LHCN-M2 (cell line): ENCODE measurements at regions not wholly inside any gene's neighbourhood (a gene's known extent, or its start where the extent isn't known, plus 50 kb on each side); places are given as distances from the start of the nearest gene placed in this dataset.
"Not testable (repeated sequence)": the region's sequence is repeated elsewhere in the genome, so short reads cannot be mapped to it uniquely, and the experiment has no call there.

Experiments used
- DNase-seq: peaks from one replicate; pipeline ENCODE4 v3.0.0-alpha.2; 2012; ENCODE audit warnings: low read depth

DNA sequence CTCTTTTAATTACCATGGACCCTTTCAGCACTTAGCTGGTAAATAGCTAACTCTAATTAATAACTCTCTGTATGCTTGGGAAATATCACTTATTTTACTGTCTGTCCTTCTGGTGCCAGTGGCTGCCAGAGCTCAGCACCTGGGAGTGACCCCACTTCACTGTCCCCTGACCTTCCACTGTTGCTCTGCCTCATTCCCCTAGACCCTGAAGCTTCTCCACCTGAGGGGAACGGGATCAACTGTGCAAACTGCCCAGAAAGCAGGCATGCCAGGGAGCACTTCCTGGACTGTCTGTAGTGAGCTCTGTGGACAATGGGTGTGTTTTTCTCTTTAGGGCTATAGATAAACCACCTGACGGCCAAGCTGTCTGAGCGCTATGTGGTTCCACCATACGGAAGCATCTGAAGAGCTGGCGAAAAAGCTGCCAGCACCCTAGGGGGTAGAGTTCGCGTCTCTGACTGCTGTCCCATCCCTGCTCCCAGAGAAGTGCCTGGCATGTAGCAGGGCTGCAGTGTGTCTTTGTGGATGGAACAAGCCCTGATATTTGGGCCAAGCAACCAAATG is 106.3 kb upstream of the FOXA2 start:
- DNase-seq = no peak

DNA sequence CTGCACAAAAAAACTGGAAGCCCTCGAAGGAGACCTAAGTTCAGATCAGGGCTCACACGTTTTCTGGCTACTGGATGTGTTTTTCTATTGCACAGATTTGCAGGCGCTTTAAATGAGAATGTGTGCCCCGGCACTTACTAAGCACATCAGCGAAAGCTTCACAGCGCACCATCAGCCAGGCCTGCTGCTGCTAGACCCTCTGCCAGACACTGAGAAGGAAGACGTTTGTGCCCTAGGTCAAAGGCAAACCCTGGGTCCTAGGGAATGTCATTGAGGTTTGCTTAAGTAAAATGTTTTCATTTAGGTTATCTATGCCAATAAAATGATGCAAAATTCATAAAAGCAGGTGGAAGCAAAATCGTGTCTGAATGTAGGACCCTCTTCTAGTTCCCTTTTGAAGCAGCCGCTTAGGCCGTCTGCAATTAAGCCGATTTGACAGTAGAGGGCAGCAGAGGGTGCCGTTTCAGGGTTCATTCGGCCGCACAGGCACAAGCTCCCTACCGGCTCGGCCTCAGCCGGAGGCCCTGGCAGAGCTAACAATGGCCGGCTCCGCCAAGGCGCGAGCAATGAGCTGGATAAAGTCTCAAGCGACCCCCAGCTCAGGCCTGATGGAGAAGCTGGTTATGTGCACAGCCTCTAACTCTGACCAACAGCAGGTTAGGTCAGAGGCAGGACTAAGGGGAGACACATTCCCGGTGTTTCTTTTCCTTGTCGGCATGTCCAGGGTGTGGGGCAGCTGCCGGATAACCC is 107.2 kb upstream of the FOXA2 start:
- DNase-seq = peak; percentile 63

- no peak for DNase-seq
These were observed 107.7 kb upstream of the FOXA2 start for GRCh38 chr20:22692119-22692475.

DNA sequence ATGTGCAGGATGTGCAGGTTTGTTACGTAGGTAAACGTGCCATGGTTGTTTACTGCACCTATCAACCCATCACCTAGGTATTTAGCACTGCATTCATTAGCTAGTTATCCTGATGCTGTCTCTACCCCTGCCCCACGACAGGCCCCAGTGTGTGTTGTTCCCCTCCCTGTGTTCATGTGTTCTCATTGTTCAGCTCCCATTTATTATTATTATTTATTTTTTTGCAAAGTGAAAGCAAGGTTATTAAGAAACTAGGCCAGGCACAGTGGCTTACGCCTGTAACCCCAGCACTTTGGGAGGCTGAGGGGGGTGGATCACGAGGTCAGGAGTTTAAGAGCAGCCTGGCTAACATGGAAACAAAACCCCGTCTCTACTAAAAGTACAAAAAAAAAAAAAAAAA is 108.2 kb upstream of the FOXA2 start:
- DNase-seq = not testable (repeated sequence)

DNA sequence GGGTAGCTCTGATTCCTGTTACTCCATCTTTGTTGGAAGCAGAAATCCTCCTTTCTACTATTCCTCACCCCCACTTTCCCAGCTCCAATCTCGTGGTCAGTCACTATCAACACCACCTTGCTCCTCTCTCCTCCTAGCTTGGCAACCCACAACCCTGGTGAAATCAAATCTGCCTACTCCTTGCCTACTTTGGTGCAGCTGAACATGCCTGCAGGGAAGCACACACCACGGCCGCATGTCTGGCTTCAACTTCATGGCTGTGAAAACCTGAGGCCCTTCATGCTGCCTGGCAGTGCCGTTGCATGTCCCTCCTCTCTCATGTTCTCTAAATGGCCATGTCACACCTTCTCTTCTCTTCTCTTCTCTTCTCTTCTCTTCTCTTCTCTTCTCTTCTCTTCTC is 112.4 kb upstream of the FOXA2 start:
- DNase-seq = no peak

DNA sequence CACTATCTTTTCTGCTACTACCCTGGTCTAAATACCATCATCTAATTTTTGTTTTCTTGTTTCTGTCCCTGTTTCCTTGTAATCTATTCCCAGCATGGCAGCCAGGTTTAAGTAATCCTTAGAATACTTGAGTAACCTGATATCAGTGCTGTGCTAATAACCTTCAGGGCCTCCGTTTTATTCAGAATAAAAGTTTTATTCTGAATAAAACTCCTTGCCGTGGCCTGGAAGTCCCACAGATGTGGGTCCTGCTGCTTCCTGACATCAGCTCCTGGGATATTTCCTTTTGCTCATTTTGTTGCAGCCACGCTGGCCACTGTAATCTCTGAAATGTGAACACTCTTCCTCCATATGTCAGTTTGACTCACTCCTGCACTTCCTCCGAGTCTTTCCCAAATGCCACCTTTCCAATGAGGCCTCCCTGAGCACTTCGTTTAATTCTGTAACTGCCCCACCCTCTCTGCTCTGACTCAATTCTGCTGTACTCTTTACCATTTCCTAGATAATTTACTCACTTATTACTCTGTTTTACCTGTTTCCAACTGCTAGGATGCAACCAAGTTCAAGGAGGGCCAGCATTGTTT is 114.0 kb upstream of the FOXA2 start:
- DNase-seq = no peak

DNA sequence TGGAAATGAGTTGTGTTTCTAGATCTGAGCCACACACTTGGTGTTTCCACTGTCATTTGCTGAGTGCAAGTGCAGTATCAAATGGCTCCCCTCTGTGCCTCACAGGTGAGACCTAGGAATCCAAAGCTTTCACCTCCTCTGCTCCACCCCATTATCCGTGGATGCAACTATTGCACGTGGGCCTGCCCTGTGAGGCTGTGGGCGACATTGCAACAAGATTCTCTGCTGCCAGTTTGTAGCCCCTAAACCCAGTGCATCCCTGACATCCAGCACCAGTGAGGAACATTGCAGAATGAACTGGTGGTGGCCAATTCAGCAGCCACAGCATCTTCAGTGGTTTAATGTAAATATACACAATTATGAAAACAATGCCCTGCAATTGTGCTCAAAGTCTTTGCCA is 115.0 kb upstream of the FOXA2 start:
- DNase-seq = no peak

DNA sequence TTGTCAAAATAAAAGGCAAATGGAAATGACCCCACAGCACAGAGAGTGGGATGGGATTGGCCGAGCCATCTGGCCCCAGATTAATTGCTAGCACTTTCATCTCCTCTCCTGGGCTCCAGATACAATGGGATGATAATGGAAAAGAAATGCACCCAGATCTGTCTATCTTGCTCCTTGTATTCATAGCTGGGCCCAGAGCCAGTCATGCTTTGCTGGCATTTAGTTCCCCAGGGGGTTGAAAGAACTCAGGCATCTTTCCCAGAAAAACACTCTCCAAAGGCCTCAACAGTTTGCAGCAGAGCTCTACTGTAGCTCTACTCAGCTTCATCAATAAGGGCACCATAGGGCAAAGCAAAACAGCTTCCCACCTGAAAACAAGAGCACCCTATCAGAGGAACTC is 116.0 kb upstream of the FOXA2 start:
- DNase-seq = peak; percentile 30

GRCh38 chr20:22701679-22702308 is 117.4 kb upstream of the FOXA2 start:
- no peak for DNase-seq

GRCh38 chr20:22703843-22704242 is 119.5 kb upstream of the FOXA2 start:
- DNase-seq = no peak

- DNase-seq = no peak
These were observed 127.8 kb upstream of the FOXA2 start for GRCh38 chr20:22711971-22712755.

- no peak for DNase-seq
These were observed 132.5 kb upstream of the FOXA2 start for GRCh38 chr20:22716821-22717351.

DNA sequence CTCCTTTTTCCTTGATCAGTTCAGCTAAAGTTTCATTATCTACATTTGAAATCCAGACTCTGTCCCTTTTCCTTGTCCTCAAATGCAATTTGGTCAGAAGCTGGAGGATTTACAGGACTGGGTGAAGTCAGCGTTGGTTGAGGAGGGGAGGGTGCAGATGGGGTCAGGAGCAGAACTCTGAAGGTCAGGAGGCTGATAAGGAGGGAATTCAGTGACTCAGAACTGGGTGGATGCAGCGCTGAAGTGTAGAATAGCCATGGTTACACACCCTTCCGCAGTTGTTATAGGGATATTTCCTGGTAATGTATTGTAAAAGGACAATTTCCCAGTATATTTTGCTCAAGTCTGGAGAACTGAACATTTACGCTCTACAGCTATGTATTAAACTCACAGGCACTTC is 133.1 kb upstream of the FOXA2 start:
- DNase-seq = no peak

GRCh38 chr20:22719167-22719591 is 134.8 kb upstream of the FOXA2 start:
- DNase-seq = no peak

- no peak for DNase-seq
These were observed 135.8 kb upstream of the FOXA2 start for GRCh38 chr20:22720206-22720605.

DNA sequence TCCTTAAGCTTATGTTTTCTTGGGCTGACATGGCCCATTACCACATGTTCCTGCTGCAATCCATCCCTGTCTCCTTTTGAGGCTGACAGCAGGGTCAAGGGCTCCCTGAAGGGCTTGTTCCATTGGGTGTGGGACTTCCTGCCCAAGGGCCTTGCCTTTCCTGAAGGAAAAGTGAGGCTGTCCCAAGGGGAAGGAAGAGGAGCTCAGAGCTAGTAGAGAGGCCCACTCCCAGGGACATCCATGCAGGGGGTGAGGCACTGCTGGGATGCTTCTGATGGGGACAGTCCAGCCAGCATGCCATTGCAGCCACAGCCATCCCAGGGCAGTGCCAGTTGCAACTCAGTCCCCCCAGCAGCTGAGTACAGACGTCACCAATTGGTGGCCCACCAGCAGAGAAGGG is 138.4 kb upstream of the FOXA2 start:
- DNase-seq = no peak

DNA sequence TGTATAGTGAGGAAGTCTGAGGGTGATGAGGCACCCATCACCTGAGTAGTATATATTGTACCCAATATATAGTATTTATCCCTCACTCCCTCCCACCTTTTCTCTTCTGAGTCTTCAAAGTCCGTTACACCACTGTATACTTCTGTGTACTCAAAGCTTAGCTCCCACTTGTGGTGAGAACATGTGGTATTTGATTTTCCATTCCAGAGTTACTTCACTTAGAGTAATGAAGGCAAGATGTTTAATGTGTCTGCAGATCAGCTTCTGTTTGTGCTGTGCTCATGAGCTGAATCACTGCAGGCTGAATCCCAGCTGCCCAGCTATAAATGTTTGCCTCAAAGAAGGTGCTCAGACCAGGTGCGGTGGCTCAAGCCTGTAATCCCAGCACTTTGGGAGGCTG is 139.3 kb upstream of the FOXA2 start:
- no peak for DNase-seq

DNA sequence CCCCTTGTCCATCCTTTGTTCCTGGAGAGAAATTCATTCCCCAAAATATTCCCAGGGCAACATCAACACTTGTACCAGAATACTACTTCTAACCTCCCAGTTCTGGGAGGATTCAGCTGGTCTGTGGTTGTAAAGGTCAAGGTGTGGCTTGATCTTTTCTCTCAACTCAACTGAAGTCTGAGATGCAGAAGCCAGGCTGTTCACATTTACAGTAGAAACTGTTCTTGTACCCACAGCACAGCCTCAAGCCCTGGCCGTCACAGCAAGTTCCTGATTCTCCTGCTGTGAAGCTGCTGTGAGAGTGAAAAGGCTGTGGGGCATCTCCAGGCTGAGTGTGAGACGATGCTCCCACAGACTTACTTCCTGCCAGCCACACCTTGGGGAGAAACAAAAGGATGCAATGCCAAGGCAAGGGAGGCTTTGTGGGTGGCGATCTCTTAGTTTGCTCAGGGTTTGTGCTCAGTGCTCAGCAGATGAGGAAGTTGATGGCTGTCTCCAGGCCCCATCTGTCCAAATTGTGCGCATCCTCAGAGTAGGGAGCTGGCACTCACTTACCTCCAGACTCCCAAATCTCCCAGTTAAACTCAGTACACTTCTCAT is 143.9 kb upstream of the FOXA2 start:
- peak; percentile 43 for DNase-seq

DNA sequence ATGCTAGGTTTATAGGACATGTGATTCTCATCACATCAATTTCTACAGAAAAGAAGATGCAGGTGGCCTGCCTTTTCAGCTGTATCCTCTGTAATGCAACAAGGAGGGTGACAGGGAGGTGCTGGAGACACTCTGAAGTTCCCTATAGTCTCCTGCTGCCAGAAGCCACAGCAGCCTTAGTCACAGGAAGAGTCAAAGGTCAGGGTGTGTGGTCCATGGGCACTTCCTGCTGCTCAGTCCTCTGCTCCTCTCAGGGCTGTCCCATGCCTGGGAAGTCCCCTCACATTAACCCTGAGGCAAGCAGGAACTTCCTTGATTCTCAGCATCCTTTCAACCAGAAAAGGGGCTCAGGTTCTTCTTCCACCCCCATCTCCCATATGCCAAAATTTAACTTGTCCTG is 144.8 kb upstream of the FOXA2 start:
- DNase-seq = peak; percentile 50

GRCh38 chr20:22729616-22730236 is 145.4 kb upstream of the FOXA2 start:
- DNase-seq = no peak

GRCh38 chr20:22732751-22733150 is 148.4 kb upstream of the FOXA2 start:
- DNase-seq = no peak
